SK-N-MC (cell line): ENCODE measurements at regions not wholly inside any gene's neighbourhood (a gene's known extent, or its start where the extent isn't known, plus 50 kb on each side); places are given as distances from the start of the nearest gene placed in this dataset.
"Not testable (repeated sequence)": the region's sequence is repeated elsewhere in the genome, so short reads cannot be mapped to it uniquely, and the experiment has no call there.

ENCODE experiments used
- EZH2 ChIP-seq: fragments of 200-600 bp; sonication (generic); IDR thresholded peaks from one replicate; pipeline ENCODE4 v1.6.1; 2017; ENCODE audit warnings: antibody characterized with exemption
- FOXP2 ChIP-seq: optimal IDR thresholded peaks from 2 replicates; pipeline ENCODE3; 2011; ENCODE audit warnings: mild to moderate bottlenecking, moderate library complexity; ENCODE audit not compliant: insufficient read depth; ENCODE audit errors: extremely low read length, control extremely low read depth

- not testable (repeated sequence) for TF ChIP-seq FOXP2, EZH2
These were observed 941.0 kb downstream of the LTN1 start for GRCh38 chr21:28051649-28052048.
